ENCODE measurements at regions not wholly inside any gene's neighbourhood (a gene's known extent, or its start where the extent isn't known, plus 50 kb on each side); places are given as distances from the start of the nearest gene placed in this dataset.

- Mint-ChIP-seq H3K4me1 (peaks cover 0 to 1% (median 0%) of the 10 kb centered on the region in 3 donors), H3K4me3 (no peak overlapping the region), H3K9me3 (no peaks in the 10 kb centered on the region), H3K27me3 (peaks cover 2% of the 10 kb centered on the region), H3K27ac (no peak overlapping the region), H3K36me3 (no peaks in the 10 kb centered on the region)
These were observed 51.5 kb upstream of the GDF10 start for GRCh38 chr10:47248386-47249090.

GRCh38 chr10:47249881-47250280, 50.1 kb upstream of the GDF10 start:
- no peak overlapping the region for H3K4me3 Mint-ChIP-seq

More at GRCh38 chr10:47249881-47250280, 50.1 kb upstream of the GDF10 start:
- no peaks in the 10 kb centered on the region for H3K36me3 Mint-ChIP-seq
- peak overlapping the region in 1 of 3 donors; percentile 34 for H3K27ac Mint-ChIP-seq
- no peaks in the 10 kb centered on the region for H3K9me3 Mint-ChIP-seq
- peaks cover 0 to 1% (median 0%) of the 10 kb centered on the region in 3 donors for H3K4me1 Mint-ChIP-seq
- peaks cover 2% of the 10 kb centered on the region for H3K27me3 Mint-ChIP-seq

Measured in IgD-negative memory B cell (primary cell).